ENCODE measurements at regions not wholly inside any gene's neighbourhood (a gene's known extent, or its start where the extent isn't known, plus 50 kb on each side); places are given as distances from the start of the nearest gene placed in this dataset.

DNA sequence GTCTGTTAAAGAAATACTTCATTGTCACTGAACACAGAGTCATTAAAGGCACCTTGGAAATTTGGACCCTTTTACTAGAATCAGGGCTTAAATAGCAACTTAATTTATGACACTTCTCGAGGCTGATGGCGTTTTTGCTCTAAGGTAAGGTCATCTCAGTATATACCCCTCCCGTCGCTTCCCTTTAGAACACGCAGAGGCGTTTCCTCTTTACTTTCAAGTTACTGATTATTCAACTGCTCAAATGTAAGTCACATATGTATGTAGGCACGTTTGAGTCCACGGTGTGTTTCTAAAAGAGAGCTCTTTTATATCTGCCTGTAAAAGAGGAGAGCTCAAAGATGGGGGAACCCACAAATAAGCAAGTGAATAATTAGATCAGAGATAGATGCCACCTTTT, 181.5 kb downstream of the TSHZ3 start:
- no peak for DNase-seq (ENCODE audit: low read depth)
- H3K4me3 ChIP-seq (ENCODE audit: low read depth, low read length): no peak overlapping the region
- no peak for TF ChIP-seq CTCF (IDR thresholded peaks at IDR 0.05; ENCODE audit: insufficient read depth, low read length)

- no peak for DNase-seq (ENCODE audit: low read depth)
- no peak overlapping the region for H3K4me3 ChIP-seq (ENCODE audit: low read depth, low read length)
- TF ChIP-seq CTCF (IDR thresholded peaks at IDR 0.05; ENCODE audit: insufficient read depth, low read length): no peak
Observed at GRCh38 chr19:31166206-31166605, 183.0 kb downstream of the TSHZ3 start.

- TF ChIP-seq CTCF (IDR thresholded peaks at IDR 0.05; ENCODE audit: insufficient read depth, low read length): no peak
- H3K4me3 ChIP-seq (ENCODE audit: low read depth, low read length): no peak overlapping the region
- DNase-seq (ENCODE audit: low read depth): no peak
Observed at GRCh38 chr19:31164791-31165251, 184.4 kb downstream of the TSHZ3 start.

- no peak overlapping the region for H3K4me3 ChIP-seq (ENCODE audit: low read depth, low read length)
- no peak for TF ChIP-seq CTCF (IDR thresholded peaks at IDR 0.05; ENCODE audit: insufficient read depth, low read length)
- DNase-seq (ENCODE audit: low read depth): peak; percentile 26
Observed at GRCh38 chr19:31160336-31160926, 188.8 kb downstream of the TSHZ3 start.

DNA sequence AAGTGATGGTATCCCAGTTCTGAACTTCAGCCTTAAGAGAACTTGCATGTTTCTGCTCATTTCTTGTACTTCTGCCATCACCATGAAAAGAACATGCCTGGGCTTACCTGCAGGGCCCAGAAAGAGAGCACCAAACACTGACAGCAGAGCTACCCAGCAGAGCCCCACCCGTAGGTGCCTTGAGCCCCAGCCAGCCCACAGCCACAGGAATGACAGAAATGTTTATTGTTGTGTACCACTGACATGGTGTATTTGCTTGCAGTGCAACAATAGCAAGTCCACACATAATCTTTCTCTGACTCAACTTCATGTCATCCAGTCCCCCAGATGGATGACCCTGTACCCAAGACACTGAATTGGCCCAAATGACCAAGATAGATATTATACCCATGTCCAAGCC, 195.2 kb downstream of the TSHZ3 start:
- DNase-seq (ENCODE audit: low read depth): peak; percentile 33

GRCh38 chr19:31152906-31153305, 196.3 kb downstream of the TSHZ3 start:
- no peak for TF ChIP-seq CTCF (IDR thresholded peaks at IDR 0.05; ENCODE audit: insufficient read depth, low read length)
- no peak overlapping the region for H3K4me3 ChIP-seq (ENCODE audit: low read depth, low read length)
- DNase-seq (ENCODE audit: low read depth): no peak

More for the DNA sequence above, 195.2 kb downstream of the TSHZ3 start:
- TF ChIP-seq CTCF (IDR thresholded peaks at IDR 0.05; ENCODE audit: insufficient read depth, low read length): no peak
- H3K4me3 ChIP-seq (ENCODE audit: low read depth, low read length): no peak overlapping the region

DNA sequence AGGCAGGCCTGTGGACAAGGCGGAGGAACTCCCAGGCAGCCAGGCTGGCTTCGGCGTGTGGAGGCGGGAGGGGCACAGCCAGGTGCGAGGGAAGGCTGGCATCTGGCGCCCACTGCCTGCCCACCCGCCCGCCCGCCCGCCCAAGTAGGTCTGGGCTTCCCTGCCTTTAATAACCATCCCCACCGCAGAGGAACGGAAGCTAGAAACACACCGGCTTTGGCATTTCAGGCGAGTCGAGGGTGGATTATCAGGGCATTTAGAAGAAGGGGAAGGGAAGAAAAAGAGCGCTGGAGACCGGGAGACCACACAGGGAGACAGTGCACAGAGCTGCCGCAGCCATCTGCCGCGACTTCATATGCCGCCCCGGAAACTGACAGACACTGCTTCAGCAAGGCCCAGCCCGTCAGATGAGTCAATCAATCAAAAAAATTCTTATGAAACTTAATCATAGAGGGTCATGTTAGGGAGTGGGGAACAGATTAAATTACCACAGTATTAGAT, 199.7 kb downstream of the TSHZ3 start:
- DNase-seq (ENCODE audit: low read depth): no peak
- no peak for TF ChIP-seq CTCF (IDR thresholded peaks at IDR 0.05; ENCODE audit: insufficient read depth, low read length)

More for the DNA sequence above, 199.7 kb downstream of the TSHZ3 start:
- no peak overlapping the region for H3K4me3 ChIP-seq (ENCODE audit: low read depth, low read length)

Measured in fibroblast of the aortic adventitia (primary cell).